GM12878 (cell line): ENCODE measurements at regions not wholly inside any gene's neighbourhood (a gene's known extent, or its start where the extent isn't known, plus 50 kb on each side); places are given as distances from the start of the nearest gene placed in this dataset.

Experiments
- ATAC-seq: fragments of 200-7000 bp; cut with Tn5 transposase; 3 replicates; pipeline ENCODE4 v1.9.1; 2020; ENCODE audit warnings: mild to moderate bottlenecking, moderate library complexity
- BruUV-seq: library from RNA; stranded (reverse); fragments of 400-500 nt; replicated peaks from 2 replicates; lab custom pipeline; 2021; lab: Mats Ljungman, UMichigan
- CTCF ChIA-PET: fragments of 300-600 bp; sonication (Branson Sonifier 250); formaldehyde crosslinking; extraction: SDS; loops from one replicate; lab custom pipeline; 2021; ENCODE audit warnings: inconsistent platforms; lab: Yijun Ruan, JAX
- POLR2A ChIA-PET: fragments of 350-600 bp; formaldehyde crosslinking; extraction: SDS; loops from one replicate; lab custom pipeline; 2021; ENCODE audit warnings: inconsistent platforms; lab: Charles Lee
- RAD21 ChIA-PET: fragments of 300-600 bp; sonication (Branson Sonifier 250); formaldehyde crosslinking; loops from one replicate; lab custom pipeline; 2023; ENCODE audit warnings: antibody characterized with exemption; ENCODE audit not compliant: unreplicated experiment; lab: Charles Lee
- SMC1A ChIA-PET: fragments of 300-600 bp; sonication (Branson Sonifier 250); formaldehyde crosslinking; loops from one replicate; lab custom pipeline; 2023; ENCODE audit not compliant: unreplicated experiment, uncharacterized antibody; lab: Charles Lee
- DNase-seq: peaks from one replicate; pipeline ENCODE4 v3.0.0-alpha.2; 2011; ENCODE audit warnings: low read depth, low spot score
- FAIRE-seq: peaks from 3 replicates; lab custom pipeline; 2011; peaks lifted over from hg19 to GRCh38; lab: Jason Lieb, UNC
- H2AFZ ChIP-seq: 2 replicates; pipeline ENCODE4 v1.6.0; 2011; ENCODE audit warnings: low read depth, low read length, control low read depth; ENCODE audit not compliant: control insufficient read depth
- H3K27ac ChIP-seq: 2 replicates; pipeline ENCODE4 v1.5.1; 2011; ENCODE audit warnings: control low read depth; ENCODE audit not compliant: control insufficient read depth, insufficient read depth
- H3K27me3 ChIP-seq, 2 experiments: replicated peaks in 1 of 2; 2 replicates each; pipeline versions ENCODE4 v1.6.0 to v1.6.1; 2011; ENCODE audit warnings: low read length in 1 of 2; ENCODE audit not compliant: control insufficient read depth in 2 of 2, insufficient read depth in 2 of 2
- H3K36me3 ChIP-seq, 2 experiments: 2 replicates each; pipeline ENCODE4 v1.5.1; 2011; ENCODE audit warnings: low read length in 1 of 2; ENCODE audit not compliant: control insufficient read depth in 2 of 2, insufficient read depth in 2 of 2
- H3K4me1 ChIP-seq: 2 replicates; pipeline ENCODE4 v1.6.1; 2011; ENCODE audit warnings: mild to moderate bottlenecking, low read length, moderate library complexity, mixed read lengths; ENCODE audit not compliant: control insufficient read depth, insufficient read depth
- H3K4me2 ChIP-seq: 2 replicates; pipeline ENCODE4 v1.6.0; 2011; ENCODE audit warnings: control low read depth; ENCODE audit not compliant: control insufficient read depth, insufficient read depth
- H3K4me3 ChIP-seq: fragments of 200-600 bp; sonication (generic); 2 replicates; pipeline ENCODE4 v1.5.1; 2016
- H3K79me2 ChIP-seq: 2 replicates; pipeline ENCODE4 v1.6.0; 2011; ENCODE audit warnings: low read length; ENCODE audit not compliant: control insufficient read depth, insufficient read depth
- H3K9ac ChIP-seq: 2 replicates; pipeline ENCODE4 v1.8.0; 2011; ENCODE audit warnings: low read length, control low read depth, mixed read lengths; ENCODE audit not compliant: control insufficient read depth, insufficient read depth
- H3K9me3 ChIP-seq: replicated peaks from 3 replicates; pipeline ENCODE4 v1.5.1; 2011; ENCODE audit warnings: mild to moderate bottlenecking, low read length; ENCODE audit not compliant: control insufficient read depth, insufficient read depth
- H4K20me1 ChIP-seq: 2 replicates; pipeline ENCODE4 v1.6.0; 2011; ENCODE audit not compliant: control insufficient read depth, insufficient read depth
- CBX5 ChIP-seq: sonication (generic); IDR thresholded peaks from 2 replicates; pipeline ENCODE4 v1.6.1; 2016; ENCODE audit warnings: low read depth, moderate library complexity, mild to moderate bottlenecking, inconsistent platforms
- HDGF ChIP-seq: fragments of 450-650 bp; IDR thresholded peaks from 2 replicates; pipeline ENCODE4 v1.6.1; 2016; ENCODE audit warnings: antibody characterized with exemption
- KDM1A ChIP-seq: fragments of 200-600 bp; sonication (generic); IDR thresholded peaks from 2 replicates; pipeline ENCODE4 v1.6.1; 2016; ENCODE audit warnings: borderline replicate concordance
- SMARCA5 ChIP-seq: fragments of 450-650 bp; IDR thresholded peaks from 2 replicates; pipeline ENCODE4 v1.6.1; 2017; ENCODE audit warnings: mild to moderate bottlenecking
- SPI1 ChIP-seq: IDR thresholded peaks from 2 replicates; pipeline ENCODE4 v1.6.1; 2011; ENCODE audit warnings: low read depth, mild to moderate bottlenecking, low read length, moderate library complexity, borderline replicate concordance; ENCODE audit not compliant: insufficient read depth
- ZNF274 ChIP-seq: IDR thresholded peaks from one replicate; pipeline ENCODE4 v1.8.0; 2011; ENCODE audit not compliant: insufficient read length, insufficient read depth
- WGBS: methylation state at CpG from one replicate; pipeline ENCODE4 v1.1.6; 2016; ENCODE audit warnings: low lambda C conversion rate; ENCODE audit not compliant: insufficient replicate concordance, insufficient coverage; ENCODE audit errors: missing lambda C conversion rate; 5-methylcytosine and 5-hydroxymethylcytosine counted together
- in situ Hi-C: fragments of 300-500 bp; cut with MboI; formaldehyde crosslinking; loops from 9 replicates; pipeline ENCODE4 v1.14.3; 2018; ENCODE audit warnings: mixed read lengths
- intact Hi-C: fragments of 100-400 bp; cut with micrococcal nuclease; formaldehyde crosslinking; loops from one replicate; pipeline ENCODE4 v1.14.2; 2022; ENCODE audit not compliant: unreplicated experiment
- TF ChIP-seq, protein P1 (sequence below): fragments of 450-650 bp; IDR thresholded peaks from 2 replicates; pipeline ENCODE4 v1.6.1; 2017; ENCODE audit warnings: borderline replicate concordance

DNA sequence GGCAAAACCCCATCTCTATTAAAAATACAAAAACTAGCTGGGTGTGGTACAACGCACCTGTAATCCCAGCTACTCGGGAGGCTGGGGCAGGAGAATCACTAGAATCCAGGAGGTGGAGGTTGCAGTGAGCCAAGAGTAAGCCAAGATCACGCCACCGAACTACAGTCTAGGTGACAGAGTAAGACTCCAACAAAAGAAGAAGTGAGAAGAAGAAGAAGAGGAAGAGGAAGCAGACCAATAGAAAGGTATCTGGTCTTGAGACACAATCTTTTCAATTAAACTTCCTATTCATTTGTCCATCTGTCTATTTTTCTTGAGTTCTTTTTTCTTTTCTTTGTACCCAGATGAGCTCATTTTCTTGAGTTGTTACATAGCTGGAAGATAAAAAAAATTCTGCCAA lies 55.7 kb upstream of the ACADM start:
- H3K79me2 ChIP-seq, result no peaks in the 10 kb centered on the region
- no TSS peak for BruUV-seq
- peak; percentile 31; the same call in 1 of the 3 replicates for ATAC-seq
- TF ChIP-seq SPI1, result peak; percentile 49; the same call in 1 of the 2 replicates
- no peak for TF ChIP-seq SMARCA5
- TF ChIP-seq ZNF274, result no peak
- TF ChIP-seq, protein P1, sequence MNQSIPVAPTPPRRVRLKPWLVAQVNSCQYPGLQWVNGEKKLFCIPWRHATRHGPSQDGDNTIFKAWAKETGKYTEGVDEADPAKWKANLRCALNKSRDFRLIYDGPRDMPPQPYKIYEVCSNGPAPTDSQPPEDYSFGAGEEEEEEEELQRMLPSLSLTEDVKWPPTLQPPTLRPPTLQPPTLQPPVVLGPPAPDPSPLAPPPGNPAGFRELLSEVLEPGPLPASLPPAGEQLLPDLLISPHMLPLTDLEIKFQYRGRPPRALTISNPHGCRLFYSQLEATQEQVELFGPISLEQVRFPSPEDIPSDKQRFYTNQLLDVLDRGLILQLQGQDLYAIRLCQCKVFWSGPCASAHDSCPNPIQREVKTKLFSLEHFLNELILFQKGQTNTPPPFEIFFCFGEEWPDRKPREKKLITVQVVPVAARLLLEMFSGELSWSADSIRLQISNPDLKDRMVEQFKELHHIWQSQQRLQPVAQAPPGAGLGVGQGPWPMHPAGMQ, result no peak
- TF ChIP-seq CBX5, result no peak
- TF ChIP-seq, all 136 proteins: peak for 1
- ChIA-PET CTCF (no interaction called here), SMC1A (no interaction called here), RAD21 (no interaction called here), POLR2A (no interaction called here)
- intact Hi-C loops, result loop anchor here (5.0 kb wide), 1 partner anchor 38 kb away; no protein-coding TSS in a partner anchor
- no peak overlapping the region for H2AFZ ChIP-seq
- H3K36me3 ChIP-seq, result no peaks in the 10 kb centered on the region
- H3K4me1 ChIP-seq, result no peaks in the 10 kb centered on the region
- H3K4me2 ChIP-seq, result no peak overlapping the region
- H3K9me3 ChIP-seq, result no peaks in the 10 kb centered on the region
- DNase-seq (no peak), FAIRE-seq (peak; percentile 27)
- H3K9ac ChIP-seq, result no peak overlapping the region
- H3K27ac ChIP-seq, result no peak overlapping the region
- no peaks in the 10 kb centered on the region for H3K27me3 ChIP-seq
- H4K20me1 ChIP-seq, result no peaks in the 10 kb centered on the region
- 20% methylated on average over 4 of the region's 4 CpGs for WGBS
- in situ Hi-C loops, result no loop called here
- no peak overlapping the region for H3K4me3 ChIP-seq

DNA sequence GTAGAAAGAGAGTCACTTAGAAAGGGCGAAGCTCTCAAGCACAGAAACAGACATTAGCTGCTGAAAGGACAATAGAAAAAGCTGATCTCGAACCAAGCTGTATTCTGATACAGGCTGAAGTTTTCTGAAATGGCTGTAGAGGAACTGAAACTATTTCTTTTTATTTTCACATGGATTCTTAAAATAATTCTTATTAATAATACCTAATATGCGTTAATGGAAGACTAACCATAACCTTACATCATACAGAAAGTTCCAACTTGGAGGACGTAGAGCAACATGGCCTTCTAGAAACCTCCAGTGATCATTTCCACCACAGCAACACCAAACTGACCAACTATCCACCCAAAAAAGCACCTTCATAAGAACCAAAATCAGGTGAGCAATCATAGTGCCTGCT lies 52.8 kb upstream of the ACADM start:
- Histone ChIP-seq H3K79me2 (no peaks in the 10 kb centered on the region), H3K4me2 (no peak overlapping the region), H3K36me3 (no peaks in the 10 kb centered on the region), H3K9me3 (no peaks in the 10 kb centered on the region), H3K4me1 (no peaks in the 10 kb centered on the region), H3K9ac (no peak overlapping the region), H3K27me3 (no peaks in the 10 kb centered on the region), H4K20me1 (no peaks in the 10 kb centered on the region), H2AFZ (no peak overlapping the region), H3K27ac (no peak overlapping the region), H3K4me3 (no peak overlapping the region)
- ChIA-PET SMC1A (no interaction called here), RAD21 (no interaction called here), CTCF (no interaction called here), POLR2A (no interaction called here)
- TF ChIP-seq HDGF (no peak), KDM1A (no peak), SPI1 (peak; percentile 43; the same call in 1 of the 2 replicates)
- FAIRE-seq, result no peak
- WGBS, result 51% methylated on average over 4 of the region's 4 CpGs
- peak; percentile 38; the same call in 2 of the 3 replicates for ATAC-seq
- in situ Hi-C loops (no loop called here), intact Hi-C loops (loop anchor here (5.0 kb wide), 1 partner anchor 141 kb away; no protein-coding TSS in a partner anchor)
- no peak for DNase-seq
- BruUV-seq, result no TSS peak
